ENCODE measurements at regions not wholly inside any gene's neighbourhood (a gene's known extent, or its start where the extent isn't known, plus 50 kb on each side); places are given as distances from the start of the nearest gene placed in this dataset.
A peak's percentile ranks its signal among the peaks of the same experiment; 100 is the strongest.

GRCh38 chr13:26155568-26155967 lies 66.5 kb downstream of the RNF6 start:
- 91 to 93% methylated on average over 7 of the region's 7 CpGs for WGBS, 2 donors
- no peaks in the 10 kb centered on the region for H3K27me3 ChIP-seq
- no peak overlapping the region for H3K27ac ChIP-seq
- DNase-seq (no peak), ATAC-seq (no peak)
- no peaks in the 10 kb centered on the region for H3K4me1 ChIP-seq
- no peaks in the 10 kb centered on the region for H3K9me3 ChIP-seq
- intact Hi-C loops (cut with DNase I), result no loop called here
- H3K36me3 ChIP-seq, result no peaks in the 10 kb centered on the region
- H3K4me3 ChIP-seq, result no peak overlapping the region
- TF ChIP-seq, protein P1, sequence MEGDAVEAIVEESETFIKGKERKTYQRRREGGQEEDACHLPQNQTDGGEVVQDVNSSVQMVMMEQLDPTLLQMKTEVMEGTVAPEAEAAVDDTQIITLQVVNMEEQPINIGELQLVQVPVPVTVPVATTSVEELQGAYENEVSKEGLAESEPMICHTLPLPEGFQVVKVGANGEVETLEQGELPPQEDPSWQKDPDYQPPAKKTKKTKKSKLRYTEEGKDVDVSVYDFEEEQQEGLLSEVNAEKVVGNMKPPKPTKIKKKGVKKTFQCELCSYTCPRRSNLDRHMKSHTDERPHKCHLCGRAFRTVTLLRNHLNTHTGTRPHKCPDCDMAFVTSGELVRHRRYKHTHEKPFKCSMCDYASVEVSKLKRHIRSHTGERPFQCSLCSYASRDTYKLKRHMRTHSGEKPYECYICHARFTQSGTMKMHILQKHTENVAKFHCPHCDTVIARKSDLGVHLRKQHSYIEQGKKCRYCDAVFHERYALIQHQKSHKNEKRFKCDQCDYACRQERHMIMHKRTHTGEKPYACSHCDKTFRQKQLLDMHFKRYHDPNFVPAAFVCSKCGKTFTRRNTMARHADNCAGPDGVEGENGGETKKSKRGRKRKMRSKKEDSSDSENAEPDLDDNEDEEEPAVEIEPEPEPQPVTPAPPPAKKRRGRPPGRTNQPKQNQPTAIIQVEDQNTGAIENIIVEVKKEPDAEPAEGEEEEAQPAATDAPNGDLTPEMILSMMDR (IDR thresholded peaks at IDR 0.05), result no peak

- no peak overlapping the region for H3K27ac ChIP-seq
- intact Hi-C loops (cut with DNase I), result no loop called here
- DNase-seq (no peak), ATAC-seq (no peak)
- H3K36me3 ChIP-seq, result no peaks in the 10 kb centered on the region
- TF ChIP-seq, protein P1 (IDR thresholded peaks at IDR 0.05), result no peak
- H3K27me3 ChIP-seq, result no peaks in the 10 kb centered on the region
- 73 to 80% methylated on average over 4 of the region's 4 CpGs for WGBS, 2 donors
- H3K4me3 ChIP-seq, result no peak overlapping the region
- peaks cover 0 to 12% (median 0%) of the 10 kb centered on the region in 11 donors for H3K9me3 ChIP-seq
- peaks cover 0 to 11% (median 0%) of the 10 kb centered on the region in 9 donors for H3K4me1 ChIP-seq
These were observed 82.0 kb upstream of the SHISA2 start for GRCh38 chr13:26133851-26134250.

- Histone ChIP-seq H3K4me1 (peaks cover 0 to 11% (median 0%) of the 10 kb centered on the region in 9 donors), H3K27me3 (no peaks in the 10 kb centered on the region), H3K36me3 (no peaks in the 10 kb centered on the region), H3K9me3 (peaks cover 0 to 10% (median 0%) of the 10 kb centered on the region in 11 donors), H3K4me3 (no peak overlapping the region), H3K27ac (no peak overlapping the region)
- intact Hi-C loops (cut with DNase I), result no loop called here
- ATAC-seq (no peak), DNase-seq (no peak)
- WGBS, 2 donors, result 32 to 45% methylated on average over 2 of the region's 2 CpGs
- TF ChIP-seq, protein P1 (IDR thresholded peaks at IDR 0.05), result no peak
These were observed 81.5 kb upstream of the SHISA2 start for GRCh38 chr13:26133286-26133685.

- ATAC-seq, result peak in 1 of 8 donors; percentile 49
These were observed 80.9 kb upstream of the SHISA2 start for GRCh38 chr13:26132756-26133155.

More at GRCh38 chr13:26132756-26133155, 80.9 kb upstream of the SHISA2 start:
- 58 to 63% methylated on average over 2 of the region's 2 CpGs for WGBS, 2 donors
- Histone ChIP-seq H3K4me3 (no peak overlapping the region), H3K36me3 (no peaks in the 10 kb centered on the region), H3K4me1 (peaks cover 0 to 11% (median 0%) of the 10 kb centered on the region in 9 donors), H3K9me3 (peaks cover 0 to 4% (median 0%) of the 10 kb centered on the region in 11 donors), H3K27me3 (no peaks in the 10 kb centered on the region), H3K27ac (no peak overlapping the region)
- DNase-seq, result no peak
- intact Hi-C loops (cut with DNase I), result no loop called here
- TF ChIP-seq, protein P1 (IDR thresholded peaks at IDR 0.05), result peak in 7 of 9 donors; percentile 24 to 55 (median 42)

Measured in heart right ventricle (tissue), 16 donors.